ENCODE measurements at regions not wholly inside any gene's neighbourhood (a gene's known extent, or its start where the extent isn't known, plus 50 kb on each side); places are given as distances from the start of the nearest gene placed in this dataset.

DNA sequence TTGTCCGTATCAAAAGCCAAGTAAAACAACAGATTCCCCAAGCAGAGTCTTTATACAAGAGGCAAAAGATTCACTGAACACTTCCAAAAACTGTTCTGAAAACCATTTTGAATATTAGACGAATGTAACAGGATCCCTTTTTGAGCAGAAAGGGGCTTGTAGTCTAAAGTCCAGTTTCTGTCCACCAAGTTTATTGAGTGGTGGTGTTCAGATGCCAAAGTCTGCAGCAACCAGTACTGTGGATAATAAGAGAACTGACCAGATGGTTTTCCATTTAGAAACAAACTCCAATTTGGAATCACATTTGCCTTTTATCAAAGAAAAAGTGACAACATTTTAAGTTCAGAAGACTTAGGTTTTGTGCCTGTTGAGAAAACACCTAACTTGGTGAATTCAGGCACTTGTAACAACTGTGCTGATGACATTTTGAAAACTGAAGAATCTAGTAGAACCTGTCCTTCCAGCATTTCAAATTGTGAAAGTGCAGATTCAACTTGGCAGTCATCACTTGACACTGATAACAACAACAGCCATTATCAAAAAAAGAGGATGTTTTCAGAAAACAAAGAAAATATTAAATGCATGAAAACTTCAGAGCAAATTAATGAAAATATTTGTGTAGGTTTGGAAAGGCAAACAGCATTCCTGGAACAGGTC is 217.1 kb downstream of the CSNK2A3 start:
- no peak for DNase-seq

DNA sequence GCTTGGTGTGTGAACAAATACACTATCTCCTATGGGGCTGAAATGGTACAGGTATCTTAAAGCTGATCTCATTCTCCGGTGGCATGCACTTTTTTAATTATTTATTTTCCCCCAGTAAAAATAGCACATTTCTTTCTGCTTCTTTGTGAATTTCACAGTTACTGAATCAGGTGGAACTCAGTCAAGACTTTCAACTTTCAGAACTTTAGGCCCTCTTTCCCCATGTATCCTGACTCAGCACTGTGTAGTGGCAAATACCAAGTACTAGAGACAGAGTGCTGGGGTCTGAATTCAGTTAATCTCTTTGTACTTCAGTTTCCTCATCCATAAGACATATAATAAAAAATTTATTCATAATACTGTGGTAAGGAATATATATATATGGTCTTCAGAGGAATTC is 223.9 kb downstream of the CSNK2A3 start:
- no peak for DNase-seq

DNA sequence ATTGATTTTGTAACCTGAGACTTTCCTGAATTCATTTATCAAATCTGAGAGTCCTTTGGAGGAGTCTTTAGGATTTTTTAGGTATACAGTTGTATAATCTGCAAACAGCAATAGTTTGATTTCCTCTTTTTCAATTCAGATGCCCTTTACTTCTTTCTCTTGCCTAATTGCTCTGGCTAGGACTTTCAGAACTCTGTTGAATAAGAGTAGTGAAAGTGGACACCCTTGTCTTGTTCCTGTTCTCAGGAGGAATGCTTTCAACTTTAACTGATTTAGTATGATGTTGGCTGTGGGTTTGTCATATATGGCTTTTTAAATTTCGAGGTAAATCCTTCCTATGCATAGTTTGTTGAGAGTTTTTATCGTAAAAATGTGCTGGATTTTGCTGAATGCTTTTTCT is 227.4 kb downstream of the CSNK2A3 start:
- no peak for DNase-seq

DNA sequence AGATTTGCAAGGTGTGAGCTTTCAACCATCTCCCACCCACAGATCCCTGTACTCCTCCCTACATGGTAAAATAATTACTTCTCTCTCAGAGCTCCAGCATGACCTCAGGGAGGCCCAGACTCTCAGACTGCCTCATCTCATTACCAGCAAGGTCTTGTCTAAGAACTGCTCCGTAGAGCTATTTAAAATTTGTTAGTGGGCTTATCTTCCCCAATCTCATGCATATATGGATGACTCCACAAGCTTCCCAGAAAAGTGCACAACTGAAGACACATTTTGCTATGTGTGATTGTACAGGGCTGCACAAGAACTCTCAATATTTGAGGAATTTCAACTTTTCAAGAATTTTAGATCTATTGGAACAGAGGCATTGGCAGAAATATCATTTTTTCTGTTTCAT is 230.3 kb downstream of the CSNK2A3 start:
- DNase-seq = no peak

DNA sequence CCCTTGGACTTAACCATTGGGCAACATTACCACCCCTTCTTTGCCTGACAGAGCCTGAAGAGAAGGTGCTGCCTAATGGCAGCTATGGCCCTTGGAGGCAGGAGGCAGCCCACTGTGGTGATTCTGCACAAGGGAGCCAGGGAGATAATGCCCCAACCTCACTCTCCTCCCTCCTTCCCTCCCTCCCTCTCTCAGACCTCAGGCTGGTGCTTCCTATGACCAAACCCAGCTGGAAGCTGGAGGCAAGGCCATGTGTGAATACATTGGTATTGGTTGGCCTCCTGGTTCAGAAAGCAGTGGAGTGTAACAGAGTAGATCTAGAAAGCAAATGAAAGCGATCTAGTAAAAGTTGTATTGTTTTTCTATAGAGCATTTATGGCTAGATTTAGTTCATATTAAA is 233.1 kb downstream of the CSNK2A3 start:
- DNase-seq = no peak

DNA sequence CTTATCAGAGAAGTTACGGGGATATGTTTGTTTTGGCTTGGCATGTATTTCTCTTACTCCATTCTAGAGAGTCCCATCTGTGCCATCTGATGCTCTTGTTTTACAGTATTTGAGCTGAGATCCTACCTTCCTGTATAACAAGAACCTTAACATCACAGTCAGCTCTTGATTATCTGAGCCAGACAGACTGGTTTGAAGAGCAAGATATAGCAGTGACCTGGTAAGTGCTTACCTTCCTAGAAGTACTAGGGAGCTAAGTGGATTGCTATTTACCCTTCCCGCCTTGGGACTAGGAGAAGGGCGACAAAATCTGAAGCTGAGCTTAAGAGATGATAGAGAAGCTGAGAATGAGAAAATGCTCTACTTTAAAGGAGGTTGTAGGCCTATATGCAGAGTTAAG is 235.3 kb downstream of the CSNK2A3 start:
- no peak for DNase-seq

DNA sequence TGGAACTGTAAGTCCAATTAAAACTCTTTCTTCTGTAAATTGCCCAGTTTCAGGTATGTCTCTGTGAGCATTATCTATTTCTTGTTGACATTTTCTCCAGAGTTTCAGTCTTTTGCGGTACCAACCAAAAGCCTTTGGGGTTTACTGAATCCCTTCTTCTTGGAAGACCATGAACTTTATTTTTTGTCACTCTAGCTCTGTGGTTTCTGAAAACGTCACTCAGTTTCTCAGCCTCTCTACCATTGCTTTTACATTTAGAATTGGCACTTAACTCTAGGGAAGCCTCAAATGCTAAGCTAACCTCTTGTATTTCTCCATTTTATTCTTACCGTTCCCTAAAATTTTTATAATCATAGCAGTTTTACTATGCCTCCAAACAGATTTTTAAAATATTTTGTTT is 237.6 kb downstream of the CSNK2A3 start:
- DNase-seq = no peak

DNA sequence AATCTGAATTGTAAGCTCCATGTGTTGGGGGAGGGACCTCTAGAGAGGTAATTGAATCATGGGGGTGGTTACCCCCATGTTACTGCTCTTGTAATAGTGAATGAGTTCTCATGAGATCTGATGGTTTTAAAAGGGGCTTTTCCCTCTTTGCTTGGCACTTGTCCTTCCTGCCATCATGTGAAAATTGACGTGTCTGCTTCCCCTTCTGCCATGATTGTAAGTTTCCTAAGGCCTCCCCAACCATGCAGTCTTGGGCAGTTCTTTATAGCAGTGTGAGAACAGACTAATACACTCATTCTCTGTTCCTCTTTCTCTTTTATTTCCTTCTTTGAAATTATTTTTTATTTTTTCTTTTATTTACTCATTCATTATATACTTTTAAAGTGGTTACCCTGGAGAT is 239.4 kb downstream of the CSNK2A3 start:
- no peak for DNase-seq

DNA sequence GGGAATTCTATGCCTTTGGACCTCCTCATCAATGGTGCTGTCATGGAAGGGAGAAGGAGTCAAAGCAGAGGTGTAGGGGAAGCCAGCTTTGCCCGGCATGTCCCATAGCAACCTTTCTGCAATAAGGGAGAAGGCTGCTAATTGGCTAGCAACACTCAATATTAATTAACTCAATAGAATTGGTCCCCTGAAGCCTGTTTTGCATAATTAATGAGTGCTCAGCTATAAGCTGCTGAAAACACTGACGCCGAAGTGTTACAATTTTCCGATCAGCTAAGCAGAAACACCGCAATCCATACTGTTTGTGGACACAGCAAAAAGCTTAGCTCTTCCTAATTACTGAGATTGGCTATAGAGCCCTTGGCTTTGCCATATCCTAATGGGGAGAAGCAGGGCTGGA is 245.0 kb downstream of the CSNK2A3 start:
- no peak for DNase-seq

DNA sequence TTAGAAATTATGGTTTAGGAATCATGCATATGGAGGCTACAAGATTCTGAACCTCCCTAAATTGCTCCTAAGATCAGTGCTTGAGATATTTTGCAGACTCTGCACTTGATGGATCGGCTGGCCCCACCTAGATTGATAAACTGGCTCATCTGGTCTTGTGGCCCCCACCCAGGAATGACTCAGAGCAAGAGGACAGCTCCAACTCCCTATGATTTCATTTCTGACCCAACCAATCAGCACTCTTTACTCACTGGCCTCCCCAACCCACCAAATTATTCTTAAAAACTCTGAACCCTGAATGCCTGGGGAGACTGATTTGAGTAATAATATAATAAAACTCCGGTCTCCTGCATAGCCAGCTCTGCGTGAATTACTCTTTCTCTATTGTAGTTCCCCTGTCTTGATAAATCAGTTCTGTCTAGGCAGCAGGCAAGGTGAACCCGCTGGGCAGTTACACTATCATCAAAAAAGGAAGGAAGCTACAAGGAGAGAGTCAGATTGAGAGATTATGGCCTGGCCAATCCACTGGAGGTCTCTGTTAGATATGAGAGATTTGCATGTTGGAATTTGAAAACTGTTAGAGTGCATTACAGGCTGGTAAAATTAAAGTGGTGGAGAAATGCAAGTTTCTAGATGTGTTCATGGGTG is 245.8 kb downstream of the CSNK2A3 start:
- DNase-seq = no peak

DNA sequence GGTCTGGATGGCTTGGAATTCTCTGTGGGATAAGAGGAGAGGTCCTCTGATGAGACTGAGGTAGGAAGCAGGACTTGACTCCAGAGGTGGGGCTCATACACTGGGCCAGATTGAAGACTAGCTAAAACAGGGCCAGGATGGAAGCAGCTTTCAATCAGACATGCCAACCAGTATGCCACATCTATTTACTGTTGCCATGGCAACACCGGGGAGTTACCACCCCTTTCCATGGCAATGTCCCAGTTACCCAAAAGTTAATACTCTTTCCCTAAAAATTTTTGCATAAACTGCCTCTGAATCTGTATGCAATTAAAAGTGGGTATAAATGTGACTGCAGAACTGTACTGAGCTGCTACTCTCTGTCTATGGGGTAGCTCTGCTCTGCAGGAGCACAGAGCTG is 247.5 kb upstream of the ZBED5 start:
- no peak for DNase-seq

DNA sequence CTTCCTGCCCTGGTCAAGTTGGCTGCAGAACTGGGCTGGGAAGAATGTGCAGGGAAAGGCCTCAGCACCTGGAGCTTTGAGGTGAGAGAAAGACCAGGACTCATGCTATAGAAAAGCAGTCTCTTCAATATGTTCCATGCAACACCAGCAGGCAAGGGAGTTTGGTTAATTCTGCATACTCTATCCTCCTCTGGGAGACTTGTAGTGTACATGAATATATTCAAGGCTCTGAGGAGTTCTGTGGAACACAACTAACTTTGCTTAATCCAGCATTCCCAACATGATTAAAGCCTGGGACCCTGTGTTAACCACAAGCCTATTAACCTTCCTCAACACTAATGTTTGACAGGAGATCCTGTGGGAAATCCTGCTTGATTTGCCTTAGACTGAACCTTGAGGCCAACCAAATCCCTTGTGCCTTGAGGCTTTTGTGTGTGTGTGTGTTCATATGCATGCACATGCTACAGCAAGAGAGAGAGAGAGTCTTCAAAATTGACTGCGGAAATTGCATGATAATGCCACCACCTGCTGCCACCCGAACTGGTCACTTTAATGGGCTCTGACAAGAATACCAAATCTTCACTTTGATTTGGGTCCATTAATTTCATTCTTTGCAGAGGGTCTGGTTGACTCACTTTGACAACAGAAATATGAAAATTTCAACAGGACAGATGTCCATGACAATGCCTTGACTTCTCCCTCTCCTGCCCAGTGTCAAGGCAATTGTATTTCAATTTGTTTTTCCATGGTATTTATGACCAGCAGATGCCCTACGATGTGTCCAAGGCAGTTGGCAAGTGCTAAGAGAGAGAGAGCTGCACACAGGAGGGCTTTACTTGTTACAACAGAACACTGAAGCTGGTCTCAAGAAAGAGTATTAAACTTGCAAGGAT is 238.2 kb upstream of the ZBED5 start:
- no peak for DNase-seq

DNA sequence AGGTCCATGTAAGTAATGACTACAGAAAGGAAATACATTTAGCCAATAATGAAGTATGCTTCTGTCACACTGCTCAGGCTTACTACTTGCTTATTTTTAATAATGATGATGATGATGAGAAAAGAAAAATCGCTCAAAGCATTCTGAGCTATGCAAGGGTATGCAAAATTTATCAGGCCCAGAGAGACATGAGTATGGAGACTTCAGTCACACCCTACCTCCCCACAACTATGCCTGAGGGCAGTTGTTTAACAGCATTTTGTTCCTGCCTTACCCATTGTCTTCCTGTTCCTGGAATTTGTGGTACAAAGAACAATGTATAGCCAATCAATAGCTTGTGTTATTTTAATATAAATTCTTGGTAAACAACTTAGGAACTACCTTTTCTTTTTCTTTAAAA is 232.6 kb upstream of the ZBED5 start:
- DNase-seq = no peak

DNA sequence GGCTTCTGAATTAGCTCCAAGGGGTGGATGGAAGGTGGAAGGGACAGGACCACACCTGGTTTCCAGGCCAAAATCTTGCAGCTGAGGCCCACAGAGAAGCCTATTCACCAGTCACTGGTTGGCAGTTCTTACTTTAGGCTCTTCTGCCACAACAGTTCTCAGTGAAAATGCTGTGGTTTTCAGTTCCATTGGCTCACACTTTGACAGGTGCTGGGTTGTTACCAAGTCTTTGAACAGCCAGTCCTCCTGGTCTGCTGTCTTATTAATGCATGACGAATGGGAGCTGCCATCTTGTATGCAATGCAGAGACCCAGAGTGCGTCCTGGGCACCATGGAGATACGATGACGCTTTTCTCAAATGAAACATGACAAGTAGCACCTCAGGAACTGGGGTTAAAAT is 232.0 kb upstream of the ZBED5 start:
- no peak for DNase-seq

DNA sequence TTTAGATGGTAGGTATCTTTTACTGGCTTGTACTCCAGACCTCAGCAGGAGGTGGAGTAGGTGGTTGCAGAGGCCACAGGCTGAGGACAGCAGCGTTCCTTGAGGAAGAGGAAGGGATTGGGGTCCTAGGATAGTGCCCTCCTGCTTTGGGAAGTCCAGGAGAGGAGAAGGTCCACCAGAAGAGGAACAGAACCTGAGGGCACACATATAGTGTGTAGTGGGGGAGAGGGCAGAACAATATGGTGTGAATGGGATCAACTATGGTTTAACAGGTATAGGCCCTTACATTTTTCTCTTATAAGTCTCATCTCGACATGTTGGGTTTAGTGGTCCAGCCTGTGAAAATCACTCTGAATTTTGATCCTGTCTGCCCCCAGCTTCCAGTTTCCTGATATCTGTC is 229.1 kb upstream of the ZBED5 start:
- no peak for DNase-seq

DNA sequence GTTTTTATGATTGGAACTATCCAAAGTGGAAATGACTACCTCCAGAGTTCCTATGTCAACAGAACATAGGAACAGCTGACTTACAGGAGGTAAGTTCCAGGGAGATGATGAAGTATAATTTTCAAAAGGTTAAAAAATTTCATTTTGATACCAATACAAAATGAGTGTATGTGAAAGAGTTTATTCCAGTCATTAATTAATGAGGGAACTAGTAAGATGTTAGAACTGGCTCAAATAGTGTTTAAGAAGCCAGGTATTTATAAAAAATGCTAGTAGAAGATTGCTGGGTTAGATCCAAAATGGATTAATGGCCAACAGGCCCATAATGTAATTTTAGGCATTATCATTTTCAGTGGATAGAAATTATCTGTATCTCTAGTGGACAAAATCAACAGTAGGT is 227.7 kb upstream of the ZBED5 start:
- no peak for DNase-seq

DNA sequence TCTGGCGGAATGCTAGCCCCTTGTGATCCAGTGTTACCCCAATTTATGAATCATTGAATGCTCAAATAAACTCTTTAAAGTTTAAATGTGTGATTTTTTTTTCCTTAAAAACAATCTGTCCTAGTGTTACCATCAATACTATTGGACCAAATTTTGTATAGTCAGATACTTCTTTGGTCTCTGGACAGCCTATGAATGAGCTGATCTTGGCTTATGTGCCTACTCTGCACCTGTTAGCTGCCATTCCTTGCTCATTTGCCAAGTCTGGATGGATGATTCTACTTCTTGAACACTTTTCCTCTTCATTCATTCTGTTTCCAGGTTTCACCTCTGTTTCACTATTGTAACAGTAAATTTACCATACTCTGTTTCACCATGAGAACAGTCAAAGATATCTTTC is 226.5 kb upstream of the ZBED5 start:
- DNase-seq = no peak

DNA sequence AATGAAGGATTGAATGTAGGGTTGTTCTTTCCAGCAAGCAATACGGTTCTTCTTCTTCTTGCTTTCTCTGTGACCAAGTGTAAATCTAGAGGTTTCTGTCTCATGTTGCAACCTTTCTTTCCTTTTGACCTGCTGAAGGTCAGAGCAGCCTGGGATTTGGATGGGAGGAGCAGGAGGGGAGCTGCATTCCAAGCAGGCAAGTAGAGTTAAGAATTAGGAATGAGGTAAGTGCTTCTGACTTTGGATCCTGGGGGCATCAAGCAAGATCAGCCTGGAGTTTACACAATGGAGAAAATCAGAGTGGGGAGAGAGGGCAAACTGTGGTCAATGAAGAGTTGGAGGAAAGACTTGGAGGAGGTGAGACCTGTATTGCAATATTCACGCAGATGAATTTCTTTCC is 225.6 kb upstream of the ZBED5 start:
- DNase-seq = no peak

DNA sequence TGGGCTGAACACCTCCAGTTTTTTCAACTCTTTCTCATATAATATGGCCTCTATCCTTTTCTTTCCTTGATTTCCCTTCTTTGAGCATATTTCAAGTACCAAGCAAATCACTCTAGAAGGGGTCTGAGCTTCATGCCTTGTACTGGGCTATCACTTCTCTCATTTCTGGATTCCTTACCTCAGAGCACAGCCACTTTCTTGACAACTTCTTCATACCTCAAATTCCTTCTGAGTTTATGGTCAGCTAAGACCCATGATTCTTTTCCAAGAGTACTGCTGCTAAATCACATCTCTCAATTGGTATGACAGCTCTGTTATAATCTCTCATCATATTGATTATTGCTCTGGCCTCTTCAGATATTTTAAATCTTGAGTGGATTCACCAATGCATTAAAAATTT is 224.8 kb upstream of the ZBED5 start:
- no peak for DNase-seq

DNA sequence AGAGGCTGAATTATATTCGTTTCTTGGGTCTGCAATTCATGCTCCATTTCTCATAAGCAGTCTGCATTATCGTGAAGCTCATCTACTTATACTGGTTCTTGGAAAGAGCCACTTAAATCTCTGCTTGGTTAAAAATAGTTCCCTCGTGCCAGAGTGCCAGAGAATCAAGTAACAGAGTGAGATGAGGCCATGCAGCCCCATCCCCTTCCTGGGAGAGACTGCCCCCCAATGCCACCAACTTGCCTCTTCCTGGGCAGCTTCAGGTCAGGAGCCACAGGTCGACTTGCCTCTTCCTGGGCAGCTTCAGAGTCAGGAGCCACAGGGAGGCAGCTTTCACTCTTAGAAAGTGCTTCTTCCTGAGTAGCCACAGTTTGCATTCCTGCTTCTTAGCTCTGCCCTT is 223.9 kb upstream of the ZBED5 start:
- DNase-seq = no peak

DNA sequence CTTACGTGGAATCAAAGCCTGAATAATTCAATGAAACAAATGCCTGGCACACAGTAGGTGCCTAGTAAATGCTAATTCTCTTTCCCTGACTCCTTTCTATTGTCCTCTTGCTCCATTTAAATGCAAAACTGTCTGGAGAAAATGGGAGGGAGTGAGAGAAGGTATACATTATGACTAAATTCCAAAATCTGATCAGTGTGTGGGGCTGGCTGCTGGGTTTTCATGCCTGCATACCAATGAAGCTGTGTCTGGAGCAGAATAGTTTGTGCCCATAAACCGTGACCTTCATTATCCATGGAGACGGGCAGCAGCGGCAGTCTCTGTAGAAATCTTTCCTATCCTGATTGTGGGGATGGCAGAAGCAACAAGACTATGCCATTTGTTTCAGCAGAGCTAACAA is 223.4 kb upstream of the ZBED5 start:
- DNase-seq = no peak

DNA sequence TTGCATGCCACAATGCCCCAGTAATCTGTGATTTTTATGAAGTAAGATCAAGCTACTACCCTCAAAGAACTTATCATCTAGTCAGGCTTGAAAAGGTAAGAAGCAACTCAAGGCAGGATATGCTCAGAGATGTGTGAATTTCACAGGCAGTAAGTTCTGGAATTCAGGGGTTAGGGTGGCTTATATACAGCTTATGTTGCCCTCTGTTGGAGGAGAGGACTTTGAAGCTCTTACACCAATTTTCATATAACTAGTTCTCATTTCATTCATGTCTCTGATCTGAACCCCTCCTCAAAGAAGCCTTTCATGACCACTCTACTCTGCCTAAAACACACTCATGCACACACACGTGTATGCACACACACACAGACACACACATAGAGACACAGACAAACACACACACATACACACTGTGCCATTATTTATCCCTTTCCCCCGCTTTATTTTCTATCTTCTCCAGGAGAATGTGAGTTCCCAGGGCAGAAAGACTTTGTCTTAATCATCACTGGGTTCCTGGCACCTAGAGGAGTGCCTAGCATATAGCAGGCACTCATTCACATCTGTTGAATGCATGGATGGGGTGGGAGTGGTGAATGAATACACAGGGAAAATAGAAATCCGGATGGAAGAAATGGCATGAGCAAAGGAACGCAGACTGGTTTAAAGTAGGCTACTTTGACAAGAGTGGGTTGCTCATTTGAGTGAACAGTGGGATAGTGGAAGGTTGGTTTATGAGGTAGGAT is 220.7 kb upstream of the ZBED5 start:
- no peak for DNase-seq

DNA sequence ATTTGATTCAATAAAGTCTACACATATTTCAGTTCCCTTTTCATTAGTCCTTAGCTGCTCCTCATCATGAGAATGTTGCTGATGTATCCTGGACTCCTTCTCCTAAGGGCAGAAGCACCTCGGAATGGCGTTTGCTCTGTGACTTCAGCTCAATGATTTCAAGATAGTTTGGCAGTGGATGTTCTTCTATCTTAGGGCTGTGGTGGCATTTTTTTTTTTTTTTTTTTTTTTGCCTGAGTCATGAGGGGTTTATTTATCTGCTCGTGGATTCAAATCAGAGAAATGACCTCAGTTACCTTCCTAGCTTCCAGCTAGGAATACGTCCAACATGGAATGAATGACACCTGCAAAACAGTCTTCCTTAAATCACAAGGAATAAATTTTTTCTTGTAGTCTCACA is 220.0 kb upstream of the ZBED5 start:
- no peak for DNase-seq

DNA sequence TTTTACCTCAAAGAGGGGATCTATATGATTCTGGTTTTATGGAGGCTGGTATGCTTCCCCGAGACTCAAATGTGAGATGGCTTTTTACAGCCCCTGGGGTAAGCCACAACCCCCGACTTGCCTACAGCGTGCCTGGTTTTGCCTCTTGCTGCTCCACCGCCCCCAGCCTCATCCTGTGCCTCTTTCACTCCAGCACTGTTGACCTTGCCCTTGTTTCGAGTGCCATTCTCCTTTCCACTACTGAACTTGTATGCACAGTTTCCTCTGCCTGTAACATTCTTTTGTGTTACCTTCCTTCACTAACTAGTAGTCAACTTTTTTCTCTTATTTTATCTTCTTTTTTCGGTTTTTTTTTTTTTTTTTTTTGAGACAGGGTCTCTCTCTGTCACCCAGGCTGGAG is 219.0 kb upstream of the ZBED5 start:
- DNase-seq = no peak

All from midbrain (tissue), 1 donor.